Transverse colon (tissue), 4 donors: ENCODE measurements at regions not wholly inside any gene's neighbourhood (a gene's known extent, or its start where the extent isn't known, plus 50 kb on each side); places are given as distances from the start of the nearest gene placed in this dataset.

Experiments used
- DNase-seq: peaks from one replicate; pipeline ENCODE4 v3.0.0-alpha.2; 2019
- H3K27ac ChIP-seq, 4 donors: fragments of 200-600 bp; sonication (generic); 2 replicates each; pipeline ENCODE4 v1.5.1; 2016 to 2018; ENCODE audit warnings: inconsistent platforms in 4 of 4
- H3K27me3 ChIP-seq: fragments of 200-600 bp; sonication (generic); 2 replicates; pipeline ENCODE4 v1.5.1; 2017; ENCODE audit warnings: inconsistent platforms
- H3K36me3 ChIP-seq, 4 donors: fragments of 200-600 bp; sonication (generic); 2 replicates each; pipeline ENCODE4 v1.5.1; 2017 to 2019; ENCODE audit warnings: inconsistent platforms in 4 of 4
- H3K4me1 ChIP-seq, 4 donors: fragments of 200-600 bp; sonication (generic); 2 replicates each; pipeline ENCODE4 v1.5.1; 2017 to 2020; ENCODE audit warnings: inconsistent platforms in 4 of 4
- H3K4me3 ChIP-seq, 4 donors: fragments of 200-600 bp; sonication (generic); 1 replicate in 1 of 4; 2 replicates in 3 of 4; pipeline versions ENCODE4 v1.5.1 to v1.6.1; 2017 to 2019; ENCODE audit warnings: inconsistent platforms in 4 of 4
- H3K9me3 ChIP-seq, 2 donors: fragments of 200-600 bp; sonication (generic); 2 replicates each; pipeline ENCODE4 v1.5.1; 2017 to 2019; ENCODE audit warnings: inconsistent platforms in 2 of 2
- EP300 ChIP-seq: sonication (generic); formaldehyde crosslinking; IDR thresholded peaks from one replicate; pipeline ENCODE4 v1.6.1; 2017; ENCODE audit warnings: antibody characterized with exemption, low read depth
- POLR2A ChIP-seq: fragments of 450-650 bp; IDR thresholded peaks from one replicate; pipeline ENCODE4 v1.6.1; 2016; ENCODE audit warnings: antibody characterized with exemption, mild to moderate bottlenecking, moderate library complexity
- POLR2AphosphoS5 ChIP-seq, 3 donors: sonication (generic); formaldehyde crosslinking; IDR thresholded peaks; one replicate each; pipeline ENCODE4 v1.6.1; 2016; ENCODE audit warnings: antibody characterized with exemption in 3 of 3
- WGBS, 2 donors: methylation state at CpG; one replicate each; pipeline ENCODE4 v1.1.5; 2018; ENCODE audit warnings: low coverage in 1 of 2; 5-methylcytosine and 5-hydroxymethylcytosine counted together
- in situ Hi-C, 4 donors: fragments of 200-750 bp; cut with MboI; loops; one replicate each; pipeline versions ENCODE4 v1.15.0 to v1.15.1; 2017; ENCODE audit warnings: low sequenced_read_pairs in 3 of 4, low pct_ligation_motif_present in 1 of 4, low pct_unique_long_range_greater_than_20kb in 1 of 4
- intact Hi-C: fragments of 100-400 bp; cut with DNase I; formaldehyde crosslinking; loops from one replicate; pipeline ENCODE4 v1.15.1; 2023; ENCODE audit warnings: low total_unique reads
- TF ChIP-seq, protein P1 (sequence below), 5 experiments: fragments of 200-600 bp in 3 of 5; fragments of 450-650 bp in 2 of 5; sonication (generic) in 3 of 5; IDR thresholded peaks; 1 replicate in 2 of 5; 2 replicates in 3 of 5; pipeline ENCODE4 v1.5.1; 2016 to 2017; ENCODE audit warnings: antibody characterized with exemption in 5 of 5, inconsistent platforms in 3 of 5, mild to moderate bottlenecking in 2 of 5, moderate library complexity in 1 of 5

DNA sequence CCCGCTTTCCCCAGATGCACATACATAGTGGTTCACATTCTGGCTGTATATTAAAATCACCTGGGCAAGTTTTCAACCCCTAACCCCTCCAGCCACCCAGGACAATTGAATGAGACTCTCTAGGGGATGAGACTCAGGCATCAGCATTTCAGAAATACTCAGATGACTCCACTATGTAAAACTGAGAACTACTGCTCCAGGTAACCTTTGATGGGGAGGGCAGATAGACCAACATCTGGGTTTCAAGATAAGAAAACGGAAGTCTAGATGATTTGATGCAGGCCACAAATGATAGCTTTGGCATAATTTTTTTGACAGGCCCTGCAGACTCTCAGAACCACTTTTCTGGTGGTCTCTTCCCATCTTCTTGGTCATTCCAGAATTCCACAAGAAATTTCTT, 341.1 kb downstream of the EMP1 start:
- Histone ChIP-seq H3K27me3 (no peaks in the 10 kb centered on the region), H3K4me3 (no peak overlapping the region), H3K9me3 (no peaks in the 10 kb centered on the region), H3K36me3 (no peaks in the 10 kb centered on the region), H3K4me1 (peaks cover 0 to 8% (median 0%) of the 10 kb centered on the region in 4 donors), H3K27ac (peak overlapping the region in 1 of 4 donors; percentile 34)
- DNase-seq, result no peak
- in situ Hi-C loops, result loop anchor here in 1 of 4 donors (10.0 kb wide), 1 partner anchor 173 kb away; no protein-coding TSS in a partner anchor
- TF ChIP-seq EP300, result no peak
- TF ChIP-seq POLR2AphosphoS5 (IDR thresholded peaks at IDR 0.05), result no peak
- TF ChIP-seq POLR2A, result no peak
- TF ChIP-seq, protein P1, sequence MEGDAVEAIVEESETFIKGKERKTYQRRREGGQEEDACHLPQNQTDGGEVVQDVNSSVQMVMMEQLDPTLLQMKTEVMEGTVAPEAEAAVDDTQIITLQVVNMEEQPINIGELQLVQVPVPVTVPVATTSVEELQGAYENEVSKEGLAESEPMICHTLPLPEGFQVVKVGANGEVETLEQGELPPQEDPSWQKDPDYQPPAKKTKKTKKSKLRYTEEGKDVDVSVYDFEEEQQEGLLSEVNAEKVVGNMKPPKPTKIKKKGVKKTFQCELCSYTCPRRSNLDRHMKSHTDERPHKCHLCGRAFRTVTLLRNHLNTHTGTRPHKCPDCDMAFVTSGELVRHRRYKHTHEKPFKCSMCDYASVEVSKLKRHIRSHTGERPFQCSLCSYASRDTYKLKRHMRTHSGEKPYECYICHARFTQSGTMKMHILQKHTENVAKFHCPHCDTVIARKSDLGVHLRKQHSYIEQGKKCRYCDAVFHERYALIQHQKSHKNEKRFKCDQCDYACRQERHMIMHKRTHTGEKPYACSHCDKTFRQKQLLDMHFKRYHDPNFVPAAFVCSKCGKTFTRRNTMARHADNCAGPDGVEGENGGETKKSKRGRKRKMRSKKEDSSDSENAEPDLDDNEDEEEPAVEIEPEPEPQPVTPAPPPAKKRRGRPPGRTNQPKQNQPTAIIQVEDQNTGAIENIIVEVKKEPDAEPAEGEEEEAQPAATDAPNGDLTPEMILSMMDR (IDR thresholded peaks at IDR 0.05), result no peak
- 38 to 49% methylated on average over 1 to 2 of the region's 2 CpGs for WGBS, 2 donors
- intact Hi-C loops, result no loop called here

DNA sequence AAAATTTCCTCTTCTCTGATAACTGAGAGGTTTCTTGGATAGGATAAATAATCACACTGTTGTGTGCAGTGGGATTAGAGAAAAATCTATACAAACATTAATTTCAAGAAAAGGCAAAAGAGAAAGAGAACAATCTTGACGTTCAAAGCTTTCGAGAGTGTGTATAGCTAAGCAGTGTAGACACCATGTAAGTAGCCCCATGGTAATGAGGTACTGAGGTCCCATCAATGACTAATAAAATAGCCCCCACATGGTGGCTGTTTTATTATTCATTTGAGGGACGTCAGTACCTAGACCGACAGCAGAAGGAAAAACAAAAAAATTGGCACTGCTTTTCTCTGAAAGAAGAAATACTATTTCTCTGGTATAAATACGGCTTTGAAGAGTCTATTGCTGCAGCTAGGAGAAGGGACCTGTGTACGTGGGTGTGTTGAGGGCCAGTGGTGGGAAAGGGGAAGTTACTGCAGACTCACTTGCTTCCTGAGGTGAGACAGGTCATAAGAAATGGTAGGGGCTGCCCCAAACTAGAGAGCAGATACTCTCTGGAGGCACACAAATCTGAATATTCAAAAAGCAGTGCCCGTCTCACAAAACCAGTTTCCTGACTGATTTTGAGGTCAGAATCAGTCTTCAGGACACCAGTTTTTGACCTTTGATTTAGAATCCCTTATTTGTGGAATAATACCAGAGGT, 339.8 kb downstream of the EMP1 start:
- 66% methylated on average over 7 of the region's 7 CpGs for WGBS, 2 donors
- Histone ChIP-seq H3K36me3 (no peaks in the 10 kb centered on the region), H3K9me3 (no peaks in the 10 kb centered on the region), H3K27me3 (no peaks in the 10 kb centered on the region), H3K4me1 (peaks cover 0 to 8% (median 0%) of the 10 kb centered on the region in 4 donors), H3K4me3 (no peak overlapping the region), H3K27ac (no peak overlapping the region)
- in situ Hi-C loops (loop anchor here in 1 of 4 donors (10.0 kb wide), 1 partner anchor 172 kb away; no protein-coding TSS in a partner anchor), intact Hi-C loops (no loop called here)
- DNase-seq, result no peak
- TF ChIP-seq POLR2A (no peak), EP300 (no peak), POLR2AphosphoS5 (IDR thresholded peaks at IDR 0.05) (no peak)
- TF ChIP-seq, protein P1 (IDR thresholded peaks at IDR 0.05), result no peak

DNA sequence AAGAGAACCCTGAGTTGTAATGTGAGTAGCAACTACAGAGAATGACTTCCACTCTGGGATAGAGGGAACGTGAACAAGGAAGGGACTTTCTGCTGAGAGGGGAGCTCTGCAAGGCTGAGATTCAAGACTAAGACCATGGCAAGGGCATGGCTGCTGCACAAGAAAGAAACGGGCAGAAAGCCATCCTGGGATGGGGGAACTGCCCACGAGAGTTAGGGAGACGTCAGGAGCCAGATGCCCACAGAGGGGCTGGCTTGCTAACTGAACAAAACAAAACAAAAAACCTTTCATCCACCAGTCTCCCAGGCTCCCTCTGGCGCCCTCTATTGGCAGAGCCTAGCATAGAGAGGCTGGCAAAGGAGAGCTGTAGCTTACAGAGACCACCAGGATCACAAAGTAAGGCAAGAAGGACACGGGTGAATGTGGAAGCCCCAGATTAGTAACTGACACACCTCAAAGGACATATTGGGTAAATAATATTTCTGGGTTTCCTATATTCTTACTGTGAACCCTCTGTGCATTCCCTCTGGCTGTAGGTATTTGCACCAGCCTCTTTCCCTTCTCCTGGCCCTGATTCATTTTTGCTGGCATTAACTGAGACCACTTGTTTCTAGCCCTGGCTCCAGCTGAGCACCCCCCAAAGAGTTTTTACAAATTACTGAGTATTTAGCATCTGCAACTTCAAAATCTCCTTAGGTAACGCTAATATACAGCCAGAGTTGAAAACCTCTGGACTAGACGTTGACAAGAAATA, 338.3 kb downstream of the EMP1 start:
- peak; percentile 68 for DNase-seq
- no peaks in the 10 kb centered on the region for H3K9me3 ChIP-seq
- WGBS, 2 donors, result 45 to 62% methylated on average over 5 to 8 of the region's 8 CpGs
- H3K4me1 ChIP-seq, result peaks cover 0 to 8% (median 0%) of the 10 kb centered on the region in 4 donors
- H3K36me3 ChIP-seq, result no peaks in the 10 kb centered on the region
- no peak overlapping the region for H3K4me3 ChIP-seq
- no peak overlapping the region for H3K27ac ChIP-seq
- in situ Hi-C loops, result loop anchor here in 1 of 4 donors (10.0 kb wide), 1 partner anchor 170 kb away; no protein-coding TSS in a partner anchor
- intact Hi-C loops, result no loop called here
- H3K27me3 ChIP-seq, result no peaks in the 10 kb centered on the region
- no peak for TF ChIP-seq EP300
- no peak for TF ChIP-seq POLR2A
- TF ChIP-seq, protein P1 (IDR thresholded peaks at IDR 0.05), result peak; percentile 73 to 89 (median 76)
- TF ChIP-seq POLR2AphosphoS5 (IDR thresholded peaks at IDR 0.05), result no peak

- DNase-seq, result no peak
- TF ChIP-seq EP300, result no peak
- no peak for TF ChIP-seq POLR2A
- TF ChIP-seq, protein P1 (IDR thresholded peaks at IDR 0.05), result no peak
- TF ChIP-seq POLR2AphosphoS5 (IDR thresholded peaks at IDR 0.05), result no peak
- Histone ChIP-seq H3K27ac (no peak overlapping the region), H3K9me3 (no peaks in the 10 kb centered on the region), H3K27me3 (no peaks in the 10 kb centered on the region), H3K4me1 (peaks cover 0 to 8% (median 0%) of the 10 kb centered on the region in 4 donors), H3K4me3 (no peak overlapping the region), H3K36me3 (no peaks in the 10 kb centered on the region)
- WGBS, 2 donors, result 85 to 87% methylated on average over 3 of the region's 3 CpGs
- intact Hi-C loops, result no loop called here
- in situ Hi-C loops, result loop anchor here in 1 of 4 donors (10.0 kb wide), 1 partner anchor 169 kb away; no protein-coding TSS in a partner anchor
Observed at GRCh38 chr12:13534242-13534641, 337.7 kb downstream of the EMP1 start.
